Liver (tissue), 8 donors: ENCODE measurements at regions not wholly inside any gene's neighbourhood (a gene's known extent, or its start where the extent isn't known, plus 50 kb on each side); places are given as distances from the start of the nearest gene placed in this dataset.

Source experiments
- DNase-seq: peaks from one replicate; pipeline ENCODE4 v3.0.0-alpha.2; 2017; ENCODE audit warnings: low spot score
- H3K27ac ChIP-seq, 2 donors: one replicate each; pipeline ENCODE4 v1.7.0; 2013; ENCODE audit warnings: inconsistent platforms in 2 of 2, low read length in 2 of 2, control low read depth in 1 of 2, low read depth in 1 of 2, mild to moderate bottlenecking in 1 of 2
- H3K27me3 ChIP-seq, 4 donors: one replicate each; pipeline versions ENCODE4 v1.6.1 to v1.7.0; 2013; ENCODE audit warnings: low read length in 3 of 4, inconsistent platforms in 1 of 4, mild to moderate bottlenecking in 1 of 4, moderate library complexity in 1 of 4; ENCODE audit not compliant: control insufficient read depth in 4 of 4, insufficient read depth in 4 of 4
- H3K36me3 ChIP-seq, 4 donors: one replicate each; pipeline versions ENCODE4 v1.6.1 to v1.7.0; 2013; ENCODE audit warnings: low read length in 3 of 4, mild to moderate bottlenecking in 3 of 4, low read depth in 1 of 4, moderate library complexity in 1 of 4; ENCODE audit not compliant: control insufficient read depth in 4 of 4, insufficient read depth in 3 of 4
- H3K4me1 ChIP-seq, 4 donors: one replicate each; pipeline versions ENCODE4 v1.6.1 to v1.7.0; 2013; ENCODE audit warnings: low read length in 3 of 4, mild to moderate bottlenecking in 3 of 4, moderate library complexity in 1 of 4; ENCODE audit not compliant: control insufficient read depth in 4 of 4, insufficient read depth in 4 of 4
- H3K4me3 ChIP-seq, 3 donors: one replicate each; pipeline versions ENCODE4 v1.6.1 to v1.7.0; 2013; ENCODE audit warnings: low read length in 3 of 3, control low read depth in 1 of 3, low read depth in 1 of 3, mild to moderate bottlenecking in 1 of 3
- H3K9ac ChIP-seq, 2 donors: one replicate each; pipeline ENCODE4 v1.7.0; 2013; ENCODE audit warnings: low read length in 2 of 2, mild to moderate bottlenecking in 2 of 2, moderate library complexity in 2 of 2, control low read depth in 1 of 2, low read depth in 1 of 2
- H3K9me3 ChIP-seq, 4 donors: one replicate each; pipeline versions ENCODE4 v1.6.1 to v1.7.0; 2013; ENCODE audit warnings: low read length in 3 of 4; ENCODE audit not compliant: control insufficient read depth in 4 of 4
- ATF3 ChIP-seq: IDR thresholded peaks from 2 replicates; pipeline ENCODE4 v1.6.1; 2016; ENCODE audit warnings: antibody characterized with exemption
- CTCF ChIP-seq: fragments of 150-350 bp; IDR thresholded peaks from 2 replicates; pipeline ENCODE4 v1.5.1; 2017; ENCODE audit warnings: improper control_type of control experiment, low read depth, low read length; ENCODE audit not compliant: missing input control
- EGR1 ChIP-seq, 2 donors: IDR thresholded peaks; 2 replicates each; pipeline ENCODE4 v1.6.1; 2016 to 2018; ENCODE audit warnings: antibody characterized with exemption in 2 of 2, low read depth in 2 of 2
- FOXA1 ChIP-seq: IDR thresholded peaks from 2 replicates; pipeline ENCODE4 v1.6.1; 2016; ENCODE audit warnings: antibody characterized with exemption
- FOXA2 ChIP-seq: IDR thresholded peaks from 2 replicates; pipeline ENCODE4 v1.6.1; 2016; ENCODE audit warnings: antibody characterized with exemption
- GABPA ChIP-seq, 2 donors: IDR thresholded peaks in 1 of 2; conservative IDR thresholded peaks in 1 of 2; 2 replicates each; pipeline ENCODE4 v1.6.1; 2016; ENCODE audit warnings: antibody characterized with exemption in 2 of 2, mild to moderate bottlenecking in 1 of 2, moderate library complexity in 1 of 2
- HNF4A ChIP-seq, 2 donors: conservative IDR thresholded peaks; 2 replicates each; pipeline ENCODE4 v1.6.1; 2016; ENCODE audit warnings: antibody characterized with exemption in 2 of 2, mild to moderate bottlenecking in 2 of 2
- JUND ChIP-seq, 2 donors: IDR thresholded peaks; 2 replicates each; pipeline ENCODE4 v1.6.1; 2016; ENCODE audit warnings: antibody characterized with exemption in 2 of 2
- MAX ChIP-seq: IDR thresholded peaks from 2 replicates; pipeline ENCODE4 v1.6.1; 2016; ENCODE audit warnings: antibody characterized with exemption
- NR2F2 ChIP-seq: IDR thresholded peaks from 2 replicates; pipeline ENCODE4 v1.6.1; 2016; ENCODE audit warnings: antibody characterized with exemption
- RAD21 ChIP-seq, 2 donors: IDR thresholded peaks; 2 replicates each; pipeline ENCODE4 v1.6.1; 2016; ENCODE audit warnings: antibody characterized with exemption in 2 of 2, mild to moderate bottlenecking in 2 of 2
- REST ChIP-seq: IDR thresholded peaks from 2 replicates; pipeline ENCODE4 v1.6.1; 2016; ENCODE audit warnings: antibody characterized with exemption, mild to moderate bottlenecking
- RXRA ChIP-seq, 2 donors: IDR thresholded peaks; 2 replicates each; pipeline ENCODE4 v1.6.1; 2017 to 2018; ENCODE audit warnings: antibody characterized with exemption in 2 of 2, mild to moderate bottlenecking in 1 of 2
- SP1 ChIP-seq: IDR thresholded peaks from 2 replicates; pipeline ENCODE4 v1.6.1; 2018; ENCODE audit warnings: antibody characterized with exemption, mild to moderate bottlenecking
- YY1 ChIP-seq: IDR thresholded peaks from 2 replicates; pipeline ENCODE4 v1.6.1; 2016; ENCODE audit warnings: antibody characterized with exemption, mild to moderate bottlenecking
- ZBTB33 ChIP-seq: IDR thresholded peaks from 2 replicates; pipeline ENCODE4 v1.6.1; 2016; ENCODE audit warnings: antibody characterized with exemption
- WGBS: extraction: QIAGEN DNeasy Blood & Tissue Kit; methylation state at CpG from one replicate; pipeline ENCODE4 v1.1.7; 2013; 5-methylcytosine and 5-hydroxymethylcytosine counted together
- donor health status: healthy.
- donor health status: healthy.
- donor health status: healthy.
- donor health status: healthy.
- donor health status: healthy.

GRCh38 chr9:78437806-78438205 is 140.9 kb downstream of the PSAT1 start:
- Histone ChIP-seq H3K4me3 (no peak overlapping the region), H3K27ac (no peak overlapping the region), H3K36me3 (no peaks in the 10 kb centered on the region), H3K9ac (no peak overlapping the region), H3K9me3 (no peaks in the 10 kb centered on the region), H3K27me3 (no peaks in the 10 kb centered on the region), H3K4me1 (peaks cover 0 to 5% (median 1%) of the 10 kb centered on the region in 4 donors)
- DNase-seq, result no peak
- 92% methylated on average over 7 of the region's 7 CpGs for WGBS
- TF ChIP-seq SP1, result no peak
- TF ChIP-seq FOXA2, result no peak
- no peak for TF ChIP-seq YY1
- TF ChIP-seq FOXA1, result no peak
- TF ChIP-seq ATF3, result no peak

GRCh38 chr9:78438211-78438610 is 141.3 kb downstream of the PSAT1 start:
- 83% methylated on average over 6 of the region's 6 CpGs for WGBS
- no peak for DNase-seq
- Histone ChIP-seq H3K4me3 (no peak overlapping the region), H3K36me3 (no peaks in the 10 kb centered on the region), H3K27ac (no peak overlapping the region), H3K9me3 (no peaks in the 10 kb centered on the region), H3K4me1 (peaks cover 0 to 5% (median 1%) of the 10 kb centered on the region in 4 donors), H3K27me3 (no peaks in the 10 kb centered on the region), H3K9ac (no peak overlapping the region)
- no peak for TF ChIP-seq ATF3
- no peak for TF ChIP-seq RAD21 (IDR thresholded peaks at IDR 0.05)
- no peak for TF ChIP-seq EGR1 (IDR thresholded peaks at IDR 0.05; ENCODE audit: low read depth in 2 of 2)
- TF ChIP-seq CTCF, result no peak
- no peak for TF ChIP-seq JUND (IDR thresholded peaks at IDR 0.05)
- no peak for TF ChIP-seq HNF4A (conservative IDR thresholded peaks at IDR 0.05)
- TF ChIP-seq FOXA1, result no peak
- TF ChIP-seq ZBTB33, result no peak

- 53% methylated on average over 9 of the region's 9 CpGs for WGBS
- no peak for DNase-seq
Measured at GRCh38 chr9:78438780-78439179, 141.9 kb downstream of the PSAT1 start.

More at GRCh38 chr9:78438780-78439179, 141.9 kb downstream of the PSAT1 start:
- Histone ChIP-seq H3K4me3 (no peak overlapping the region), H3K36me3 (no peaks in the 10 kb centered on the region), H3K9me3 (no peaks in the 10 kb centered on the region), H3K9ac (no peak overlapping the region), H3K4me1 (peaks cover 0 to 5% (median 1%) of the 10 kb centered on the region in 4 donors), H3K27ac (no peak overlapping the region), H3K27me3 (no peaks in the 10 kb centered on the region)
- TF ChIP-seq RAD21 (IDR thresholded peaks at IDR 0.05) (no peak), REST (no peak), YY1 (no peak), GABPA (IDR thresholded peaks at IDR 0.05 in 1 of 2, conservative IDR thresholded peaks at IDR 0.05 in 1 of 2) (no peak), EGR1 (IDR thresholded peaks at IDR 0.05; ENCODE audit: low read depth in 2 of 2) (no peak), FOXA2 (no peak), ATF3 (no peak), RXRA (IDR thresholded peaks at IDR 0.05) (no peak), JUND (IDR thresholded peaks at IDR 0.05) (no peak), MAX (no peak), SP1 (no peak), NR2F2 (no peak), FOXA1 (no peak)
